IMR-90 (cell line): ENCODE measurements at regions not wholly inside any gene's neighbourhood (a gene's known extent, or its start where the extent isn't known, plus 50 kb on each side); places are given as distances from the start of the nearest gene placed in this dataset.

Source experiments
- ATAC-seq: fragments of 200-7000 bp; cut with Tn5 transposase; 2 replicates; pipeline ENCODE4 v1.9.1; 2020; ENCODE audit warnings: low read depth, mild to moderate bottlenecking, moderate library complexity
- BruUV-seq: library from RNA; stranded (reverse); fragments of 400-500 nt; replicated peaks from 2 replicates; lab custom pipeline; 2021; lab: Mats Ljungman, UMichigan
- CTCF ChIA-PET: fragments of 300-600 bp; formaldehyde crosslinking; extraction: SDS; loops from one replicate; lab custom pipeline; 2021; ENCODE audit warnings: antibody characterized with exemption; lab: Yijun Ruan, JAX
- POLR2A ChIA-PET: fragments of 300-600 bp; sonication (Branson Sonifier 250); formaldehyde crosslinking; loops from one replicate; lab custom pipeline; 2022; ENCODE audit warnings: antibody characterized with exemption; ENCODE audit not compliant: unreplicated experiment; lab: Charles Lee
- DNase-seq: peaks from one replicate; pipeline ENCODE4 v3.0.0; 2013
- H2AFZ ChIP-seq: replicated peaks from 2 replicates; pipeline ENCODE3; 2013; ENCODE audit warnings: low read length, mild to moderate bottlenecking; ENCODE audit not compliant: poor library complexity
- H2AK5ac ChIP-seq: 2 replicates; pipeline ENCODE4 v1.6.1; 2013; ENCODE audit warnings: low read depth, low read length, inconsistent platforms
- H2AK9ac ChIP-seq: replicated peaks from 2 replicates; pipeline ENCODE3; 2013; ENCODE audit warnings: mild to moderate bottlenecking, low read depth, low read length, moderate library complexity; ENCODE audit not compliant: poor library complexity
- H2BK120ac ChIP-seq: 2 replicates; pipeline ENCODE4 v1.6.1; 2013; ENCODE audit warnings: low read depth, low read length, inconsistent platforms
- H2BK15ac ChIP-seq: 3 replicates; pipeline ENCODE4 v1.6.1; 2013; ENCODE audit warnings: low read depth, low read length, inconsistent platforms
- H2BK20ac ChIP-seq: 2 replicates; pipeline ENCODE4 v1.6.1; 2013; ENCODE audit warnings: low read depth, mild to moderate bottlenecking, inconsistent platforms, low read length, moderate library complexity
- H2BK5ac ChIP-seq: 2 replicates; pipeline ENCODE4 v1.6.1; 2013; ENCODE audit warnings: mild to moderate bottlenecking, low read depth, low read length, inconsistent platforms; ENCODE audit not compliant: poor library complexity, severe bottlenecking
- H3K14ac ChIP-seq: replicated peaks from 2 replicates; pipeline ENCODE4 v1.6.1; 2013; ENCODE audit warnings: low read depth, low read length, inconsistent platforms
- H3K18ac ChIP-seq: 2 replicates; pipeline ENCODE4 v1.6.1; 2013; ENCODE audit warnings: low read depth, low read length, control low read depth
- H3K23ac ChIP-seq: 2 replicates; pipeline ENCODE4 v1.6.1; 2013; ENCODE audit warnings: low read depth, low read length, inconsistent platforms
- H3K27ac ChIP-seq: 2 replicates; pipeline ENCODE4 v1.5.1; 2013; ENCODE audit warnings: mild to moderate bottlenecking, control low read depth, low read length; ENCODE audit not compliant: insufficient read depth
- H3K27me3 ChIP-seq: 2 replicates; pipeline ENCODE4 v1.6.1; 2013; ENCODE audit warnings: low read length; ENCODE audit not compliant: control insufficient read depth, insufficient read depth
- H3K36me3 ChIP-seq: 2 replicates; pipeline ENCODE4 v1.6.1; 2013; ENCODE audit warnings: low read length, mixed read lengths; ENCODE audit not compliant: control insufficient read depth, insufficient read depth
- H3K4ac ChIP-seq: 2 replicates; pipeline ENCODE4 v1.6.1; 2013; ENCODE audit warnings: low read depth, low read length, inconsistent platforms
- H3K4me1 ChIP-seq: 2 replicates; pipeline ENCODE4 v1.6.1; 2013; ENCODE audit warnings: low read length, mixed read lengths; ENCODE audit not compliant: control insufficient read depth, insufficient read depth
- H3K4me2 ChIP-seq: 2 replicates; pipeline ENCODE4 v1.6.1; 2013; ENCODE audit warnings: low read depth, mild to moderate bottlenecking, control low read depth, low read length, moderate library complexity
- H3K4me3 ChIP-seq: 2 replicates; pipeline ENCODE4 v1.5.1; 2013; ENCODE audit warnings: low read depth, mild to moderate bottlenecking, control low read depth, low read length, moderate library complexity; ENCODE audit not compliant: insufficient read depth
- H3K56ac ChIP-seq: 2 replicates; pipeline ENCODE4 v1.6.1; 2013; ENCODE audit warnings: low read length, inconsistent platforms; ENCODE audit not compliant: insufficient read depth; ENCODE audit errors: extremely low read depth
- H3K79me1 ChIP-seq, 2 experiments: 2 replicates each; pipeline ENCODE4 v1.6.1; 2013; ENCODE audit warnings: low read length in 2 of 2, inconsistent platforms in 1 of 2, low read depth in 1 of 2
- H3K9ac ChIP-seq: 2 replicates; pipeline ENCODE4 v1.6.1; 2013; ENCODE audit warnings: low read depth, low read length, control low read depth
- H3K9me1 ChIP-seq: 2 replicates; pipeline ENCODE4 v1.6.1; 2013; ENCODE audit warnings: low read length, inconsistent platforms; ENCODE audit not compliant: insufficient read depth
- H3K9me3 ChIP-seq: 2 replicates; pipeline ENCODE4 v1.6.1; 2013; ENCODE audit warnings: low read length; ENCODE audit not compliant: control insufficient read depth, insufficient read depth
- H4K20me1 ChIP-seq: 2 replicates; pipeline ENCODE4 v1.6.1; 2013; ENCODE audit warnings: low read length, inconsistent platforms; ENCODE audit not compliant: insufficient read depth
- H4K5ac ChIP-seq: 2 replicates; pipeline ENCODE4 v1.6.1; 2013; ENCODE audit warnings: mild to moderate bottlenecking, low read depth, low read length, control low read depth
- H4K8ac ChIP-seq, 2 experiments: 2 replicates each; pipeline ENCODE4 v1.6.1; 2013; ENCODE audit warnings: low read depth in 2 of 2, low read length in 2 of 2, control low read depth in 1 of 2, inconsistent platforms in 1 of 2
- H4K91ac ChIP-seq: 2 replicates; pipeline ENCODE4 v1.6.1; 2013; ENCODE audit warnings: low read depth, low read length, inconsistent platforms; ENCODE audit not compliant: insufficient read depth
- CHD1 ChIP-seq: IDR thresholded peaks from 2 replicates; pipeline ENCODE4 v1.6.1; 2012; ENCODE audit warnings: low read depth, low read length, improper control_type of control experiment
- MAFK ChIP-seq: IDR thresholded peaks from 2 replicates; pipeline ENCODE4 v1.6.1; 2012; ENCODE audit warnings: low read depth, low read length, improper control_type of control experiment
- WGBS, 2 experiments: methylation state at CpG; one replicate each; pipeline versions ENCODE4 v1.1.5 to v1.1.7; 2013; ENCODE audit warnings: missing lambda C conversion rate in 2 of 2; ENCODE audit not compliant: insufficient read length in 1 of 2; ENCODE audit errors: extremely low coverage in 2 of 2; 5-methylcytosine and 5-hydroxymethylcytosine counted together
- dilution Hi-C: fragments of 300-500 bp; cut with HindIII; formaldehyde crosslinking; loops from one replicate; pipeline ENCODE4 v1.14.3; 2018; ENCODE audit warnings: low sequenced_read_pairs; ENCODE audit not compliant: unreplicated experiment
- in situ Hi-C: fragments of 300-500 bp; cut with MboI; formaldehyde crosslinking; loops from 3 replicates; pipeline ENCODE4 v1.14.3; 2019; ENCODE audit warnings: low sequenced_read_pairs, inconsistent platforms, mixed read lengths
- intact Hi-C: fragments of 100-400 bp; cut with micrococcal nuclease; formaldehyde crosslinking; loops from 2 replicates; pipeline ENCODE4 v1.10.0; 2022

DNA sequence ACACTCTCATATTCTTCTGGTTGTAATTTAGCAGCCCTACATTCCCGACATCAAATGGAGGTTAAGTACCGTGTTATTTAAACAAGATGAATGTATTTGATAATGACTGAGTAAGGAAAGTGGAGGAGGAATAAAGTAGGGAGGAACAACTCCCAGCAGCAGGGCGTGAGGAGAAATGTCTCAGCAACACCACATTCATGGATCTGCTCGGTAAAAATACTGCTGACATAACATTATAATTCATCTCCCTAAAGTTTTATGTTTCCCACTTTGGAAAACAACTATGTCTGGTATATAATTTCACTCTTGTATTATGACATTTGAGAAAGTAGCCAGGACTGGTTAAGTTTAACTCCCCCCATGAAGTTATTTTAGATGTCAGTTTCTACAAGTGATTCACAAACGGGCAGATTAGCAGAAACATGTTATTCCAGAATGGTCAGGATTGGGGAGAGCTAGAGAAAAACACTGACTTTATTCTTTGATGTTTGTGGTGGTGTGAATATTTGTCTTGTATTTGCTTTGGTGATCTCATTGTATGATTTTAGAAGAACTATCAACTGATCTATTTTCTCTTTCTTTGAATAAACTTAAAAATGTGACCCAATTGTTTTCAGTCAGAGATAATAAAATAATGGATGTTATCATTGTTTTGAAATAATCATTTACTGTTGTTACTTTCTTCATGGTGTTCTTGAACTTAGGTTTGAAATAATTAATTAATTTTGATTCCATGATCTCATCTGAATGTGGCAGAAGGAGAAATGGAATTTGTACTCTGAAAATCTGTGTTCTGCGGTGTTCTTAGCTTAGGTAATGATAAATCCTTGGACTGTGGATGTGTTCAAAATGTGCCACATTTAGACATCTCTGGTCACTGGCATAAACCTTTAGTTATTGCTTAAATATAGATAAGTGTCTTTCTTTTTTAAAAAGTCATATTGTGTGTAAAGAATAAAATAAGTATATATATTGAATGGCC, 303.6 kb upstream of the ZNF608 start:
- POLR2A ChIA-PET, result no interaction called here
- Histone ChIP-seq H3K27ac (no peak overlapping the region), H2BK120ac (no peak overlapping the region), H3K14ac (no peak overlapping the region), H2AK5ac (no peak overlapping the region), H4K91ac (no peak overlapping the region), H3K4me3 (no peak overlapping the region), H4K20me1 (no peaks in the 10 kb centered on the region), H3K9me1 (no peaks in the 10 kb centered on the region), H3K4me1 (no peaks in the 10 kb centered on the region; the same call in 1 of the 2 replicates), H3K27me3 (no peaks in the 10 kb centered on the region), H2AFZ (no peak overlapping the region), H2AK9ac (no peak overlapping the region), H3K4ac (no peak overlapping the region), H3K79me1 (no peaks in the 10 kb centered on the region), H3K9me3 (no peaks in the 10 kb centered on the region), H4K5ac (no peak overlapping the region), H3K23ac (no peak overlapping the region), H3K56ac (no peak overlapping the region), H3K4me2 (no peak overlapping the region), H3K36me3 (no peaks in the 10 kb centered on the region), H3K18ac (no peak overlapping the region), H4K8ac (no peak overlapping the region), H2BK20ac (no peak overlapping the region), H2BK15ac (no peak overlapping the region), H2BK5ac (no peak overlapping the region), H3K9ac (no peak overlapping the region)
- CTCF ChIA-PET, result no interaction called here
- no TSS peak for BruUV-seq
- no CpG with 5 or more reads among the region's 6 CpGs for WGBS, 2 experiments
- in situ Hi-C loops (no loop called here), dilution Hi-C loops (no loop called here), intact Hi-C loops (no loop called here)
- ATAC-seq, result no peak
- TF ChIP-seq MAFK (peak; percentile 92), CHD1 (no peak)
- no peak for DNase-seq
